ENCODE measurements at regions not wholly inside any gene's neighbourhood (a gene's known extent, or its start where the extent isn't known, plus 50 kb on each side); places are given as distances from the start of the nearest gene placed in this dataset.

GRCh38 chr18:47410139-47410538 lies 158.7 kb upstream of the SKOR2 start:
- TF ChIP-seq, protein P1, sequence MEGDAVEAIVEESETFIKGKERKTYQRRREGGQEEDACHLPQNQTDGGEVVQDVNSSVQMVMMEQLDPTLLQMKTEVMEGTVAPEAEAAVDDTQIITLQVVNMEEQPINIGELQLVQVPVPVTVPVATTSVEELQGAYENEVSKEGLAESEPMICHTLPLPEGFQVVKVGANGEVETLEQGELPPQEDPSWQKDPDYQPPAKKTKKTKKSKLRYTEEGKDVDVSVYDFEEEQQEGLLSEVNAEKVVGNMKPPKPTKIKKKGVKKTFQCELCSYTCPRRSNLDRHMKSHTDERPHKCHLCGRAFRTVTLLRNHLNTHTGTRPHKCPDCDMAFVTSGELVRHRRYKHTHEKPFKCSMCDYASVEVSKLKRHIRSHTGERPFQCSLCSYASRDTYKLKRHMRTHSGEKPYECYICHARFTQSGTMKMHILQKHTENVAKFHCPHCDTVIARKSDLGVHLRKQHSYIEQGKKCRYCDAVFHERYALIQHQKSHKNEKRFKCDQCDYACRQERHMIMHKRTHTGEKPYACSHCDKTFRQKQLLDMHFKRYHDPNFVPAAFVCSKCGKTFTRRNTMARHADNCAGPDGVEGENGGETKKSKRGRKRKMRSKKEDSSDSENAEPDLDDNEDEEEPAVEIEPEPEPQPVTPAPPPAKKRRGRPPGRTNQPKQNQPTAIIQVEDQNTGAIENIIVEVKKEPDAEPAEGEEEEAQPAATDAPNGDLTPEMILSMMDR (conservative IDR thresholded peaks at IDR 0.05) = no peak
- no peak for TF ChIP-seq EZH2 (IDR thresholded peaks at IDR 0.05; ENCODE audit: low read depth)
